Mucosa of gallbladder (tissue), 1 donor: ENCODE measurements at regions not wholly inside any gene's neighbourhood (a gene's known extent, or its start where the extent isn't known, plus 50 kb on each side); places are given as distances from the start of the nearest gene placed in this dataset.
"Not testable (repeated sequence)": the region's sequence is repeated elsewhere in the genome, so short reads cannot be mapped to it uniquely, and the experiment has no call there.

ENCODE experiments used
- DNase-seq: peaks from one replicate; pipeline ENCODE4 v3.0.0-alpha.2; 2020; ENCODE audit warnings: low spot score
- donor health status: DM: no; HTN: no; CAD: no.

DNA sequence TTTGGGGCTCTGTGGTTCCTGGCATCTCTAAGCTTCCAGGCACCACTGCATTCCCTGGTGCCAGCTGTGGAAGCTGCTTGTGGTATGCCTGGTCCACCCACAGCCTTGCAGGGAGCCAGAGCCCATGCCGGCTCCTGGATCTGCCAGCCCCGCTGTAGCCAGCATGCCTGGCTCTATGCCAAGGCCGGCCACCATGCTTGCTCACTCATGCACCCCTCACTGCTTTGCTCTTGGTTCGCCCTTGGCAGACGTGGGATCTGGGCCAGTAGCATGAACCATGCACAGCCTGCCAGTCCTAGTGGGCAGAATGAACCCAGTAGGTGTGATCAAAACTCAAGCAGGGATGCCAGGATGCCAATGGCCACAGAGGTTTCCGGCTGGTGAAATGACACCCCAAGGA, 634.2 kb upstream of the TMEFF2 start:
- DNase-seq, result no peak

DNA sequence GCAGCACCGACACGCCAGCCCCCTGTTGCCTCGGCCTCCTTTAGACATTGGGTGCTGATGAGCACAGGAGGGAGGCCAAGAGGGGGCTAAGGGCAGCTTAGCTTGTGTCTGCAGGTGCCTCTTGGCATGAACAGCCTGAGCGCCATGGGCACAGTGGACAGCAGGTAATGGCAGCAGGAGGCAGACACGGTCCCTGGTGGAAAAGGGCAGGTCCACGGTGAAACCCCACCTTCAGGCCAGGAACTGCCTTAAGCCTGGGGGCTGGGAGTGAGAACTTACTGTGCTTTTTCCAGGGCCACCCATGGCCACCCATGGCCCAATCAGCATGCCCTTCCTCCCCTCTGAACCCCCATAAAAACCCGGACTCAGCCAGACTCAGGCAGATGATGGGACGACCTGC, 633.4 kb upstream of the TMEFF2 start:
- no peak for DNase-seq

DNA sequence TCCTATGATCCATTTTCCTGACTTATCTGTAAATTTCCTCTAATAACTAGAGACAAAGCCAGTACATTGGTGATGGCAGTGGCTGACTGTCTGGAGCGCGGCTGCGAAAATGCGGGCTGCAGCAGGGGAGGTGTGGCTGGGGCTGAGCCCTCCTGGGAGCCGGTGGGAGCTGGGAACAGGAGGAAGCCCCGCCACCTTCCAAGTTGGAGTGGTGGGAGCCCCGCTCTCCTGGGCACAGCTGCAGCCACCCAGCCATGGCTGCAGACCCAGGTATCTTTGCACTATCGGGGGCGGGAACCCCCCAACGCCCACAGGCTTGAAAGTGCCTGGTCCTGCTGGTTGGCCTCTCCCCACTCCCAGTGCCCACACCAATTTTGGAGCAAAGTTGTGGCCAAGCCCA, 633.0 kb upstream of the TMEFF2 start:
- DNase-seq, result no peak

DNA sequence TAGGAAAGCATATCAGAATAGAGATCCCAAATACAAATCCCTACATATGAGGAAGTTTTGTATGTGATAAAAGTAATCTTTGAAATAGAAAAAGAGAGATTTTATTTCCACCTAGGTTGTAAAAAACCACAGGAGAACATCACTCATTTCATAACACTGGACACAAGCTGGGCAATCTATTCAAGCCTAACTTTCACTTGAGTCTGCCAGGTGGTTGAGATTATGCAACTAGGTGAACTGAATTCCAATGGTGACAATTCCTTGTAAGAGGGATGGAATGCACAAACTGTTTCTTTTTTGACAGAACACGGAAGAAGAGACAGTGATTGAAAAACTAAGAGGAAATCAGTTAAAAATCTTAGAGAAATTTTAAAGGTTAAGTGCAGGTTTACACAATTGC, 619.6 kb upstream of the TMEFF2 start:
- no peak for DNase-seq

DNA sequence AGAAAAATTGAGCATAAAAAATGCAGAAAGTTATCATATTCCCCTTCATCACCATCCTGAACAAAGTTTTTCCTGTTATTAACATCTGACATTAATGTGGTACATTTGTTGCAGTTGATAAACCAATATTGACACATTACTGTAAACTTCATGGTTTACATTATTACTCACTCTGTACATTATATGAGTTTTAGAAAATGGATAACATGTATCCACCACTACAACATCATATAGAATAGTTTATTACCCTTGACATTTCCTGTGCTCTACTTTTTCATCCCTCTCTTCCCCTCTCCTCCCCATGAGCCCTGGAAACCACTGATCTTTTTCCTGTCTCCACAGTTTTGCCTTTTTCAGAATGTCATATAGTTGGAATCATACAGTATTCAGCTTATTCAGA, 618.6 kb upstream of the TMEFF2 start:
- no peak for DNase-seq

DNA sequence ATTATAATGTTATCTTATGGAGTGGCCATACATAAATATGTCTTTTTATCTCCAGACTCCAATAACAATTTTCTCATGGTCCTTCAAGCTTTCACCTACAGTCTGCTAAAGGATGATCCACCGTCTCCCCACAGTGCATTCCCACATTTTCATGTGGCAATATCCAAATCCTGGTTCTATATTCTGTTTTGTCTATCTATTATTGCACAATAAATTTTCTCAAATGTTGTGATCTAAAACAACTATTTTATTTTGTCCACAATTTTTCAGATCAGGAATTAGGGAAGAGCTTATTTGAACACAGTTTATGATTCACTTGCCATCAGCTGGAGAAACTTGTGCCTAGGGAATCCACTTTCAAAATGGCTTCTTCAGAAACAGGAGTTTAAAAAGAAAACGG, 614.4 kb upstream of the TMEFF2 start:
- no peak for DNase-seq

DNA sequence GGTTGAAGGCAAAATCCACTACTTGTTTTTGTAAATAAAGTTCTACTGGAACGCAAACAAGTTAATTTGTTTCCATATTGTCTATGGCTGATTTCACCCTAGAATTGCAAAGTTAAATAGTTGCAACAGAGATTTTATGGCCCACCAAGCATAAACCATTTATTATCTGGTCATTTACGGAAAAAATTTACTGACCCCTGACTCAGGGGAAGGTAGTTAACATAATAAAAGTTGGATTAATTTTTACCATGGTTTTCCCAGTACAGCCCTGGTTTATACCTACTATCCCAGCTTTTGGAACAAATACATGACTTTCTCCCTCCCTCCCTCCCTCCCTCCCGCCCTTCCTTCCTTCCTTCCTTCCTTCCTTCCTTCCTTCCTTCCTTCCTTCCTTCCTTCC, 588.9 kb upstream of the TMEFF2 start:
- DNase-seq, result no peak

DNA sequence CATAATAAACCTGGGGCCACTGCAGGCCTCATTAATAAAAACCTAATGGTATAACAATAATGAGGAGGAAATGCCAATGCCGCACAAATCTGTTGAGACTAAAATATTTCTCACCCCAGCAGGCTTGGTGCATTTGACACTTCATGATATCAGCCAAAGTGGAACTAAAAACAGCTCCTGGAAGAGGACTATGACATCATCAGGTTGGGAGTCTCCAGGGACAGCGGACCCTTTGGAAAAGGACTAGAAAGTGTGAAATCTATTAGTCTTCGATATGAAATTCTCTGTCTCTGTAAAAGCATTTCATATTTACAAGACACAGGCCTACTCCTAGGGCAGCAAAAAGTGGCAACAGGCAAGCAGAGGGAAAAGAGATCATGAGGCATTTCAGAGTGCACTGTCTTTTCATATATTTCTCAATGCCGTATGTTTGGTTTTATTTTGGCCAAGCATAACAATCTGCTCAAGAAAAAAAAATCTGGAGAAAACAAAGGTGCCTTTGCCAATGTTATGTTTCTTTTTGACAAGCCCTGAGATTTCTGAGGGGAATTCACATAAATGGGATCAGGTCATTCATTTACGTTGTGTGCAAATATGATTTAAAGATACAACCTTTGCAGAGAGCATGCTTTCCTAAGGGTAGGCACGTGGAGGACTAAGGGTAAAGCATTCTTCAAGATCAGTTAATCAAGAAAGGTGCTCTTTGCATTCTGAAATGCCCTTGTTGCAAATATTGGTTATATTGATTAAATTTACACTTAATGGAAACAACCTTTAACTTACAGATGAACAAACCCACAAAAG, 580.9 kb upstream of the TMEFF2 start:
- no peak for DNase-seq

DNA sequence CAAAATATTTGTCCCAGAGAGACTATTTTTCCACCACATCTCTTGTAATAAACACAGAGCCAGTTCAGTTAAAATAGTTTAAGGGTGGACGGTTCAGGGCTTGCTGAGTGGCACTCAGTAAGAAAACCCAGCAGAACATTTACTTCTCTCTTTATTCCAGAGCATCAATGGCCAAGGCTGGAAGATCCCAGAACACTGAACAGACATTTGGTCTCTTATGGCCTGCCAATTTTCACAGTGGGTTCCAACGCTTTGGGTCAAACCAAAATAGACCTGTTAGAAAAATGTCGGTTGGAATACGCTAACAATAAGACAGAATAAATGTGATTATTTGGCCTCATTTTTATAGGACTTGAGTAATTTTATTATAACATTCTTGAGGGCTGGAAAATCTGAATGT, 580.3 kb upstream of the TMEFF2 start:
- no peak for DNase-seq

DNA sequence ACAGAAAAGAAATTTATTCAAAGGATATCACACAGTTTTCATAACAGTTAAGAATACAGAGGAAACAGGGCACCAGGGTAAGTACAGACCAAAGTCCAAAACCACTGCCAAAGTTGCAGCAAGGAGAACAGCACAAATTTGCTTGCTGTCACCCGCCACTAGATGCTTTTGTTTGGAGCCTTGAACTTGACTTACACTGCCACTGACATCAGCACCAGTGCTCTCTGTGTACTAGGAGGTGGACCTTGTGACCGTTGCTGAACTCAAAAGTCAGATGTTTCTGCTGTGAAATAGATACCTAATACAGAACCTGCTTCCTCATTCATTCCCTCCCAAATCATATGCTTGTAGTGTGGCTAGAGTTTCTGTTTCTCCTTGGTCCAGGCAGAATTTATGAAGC, 578.3 kb upstream of the TMEFF2 start:
- DNase-seq, result no peak

DNA sequence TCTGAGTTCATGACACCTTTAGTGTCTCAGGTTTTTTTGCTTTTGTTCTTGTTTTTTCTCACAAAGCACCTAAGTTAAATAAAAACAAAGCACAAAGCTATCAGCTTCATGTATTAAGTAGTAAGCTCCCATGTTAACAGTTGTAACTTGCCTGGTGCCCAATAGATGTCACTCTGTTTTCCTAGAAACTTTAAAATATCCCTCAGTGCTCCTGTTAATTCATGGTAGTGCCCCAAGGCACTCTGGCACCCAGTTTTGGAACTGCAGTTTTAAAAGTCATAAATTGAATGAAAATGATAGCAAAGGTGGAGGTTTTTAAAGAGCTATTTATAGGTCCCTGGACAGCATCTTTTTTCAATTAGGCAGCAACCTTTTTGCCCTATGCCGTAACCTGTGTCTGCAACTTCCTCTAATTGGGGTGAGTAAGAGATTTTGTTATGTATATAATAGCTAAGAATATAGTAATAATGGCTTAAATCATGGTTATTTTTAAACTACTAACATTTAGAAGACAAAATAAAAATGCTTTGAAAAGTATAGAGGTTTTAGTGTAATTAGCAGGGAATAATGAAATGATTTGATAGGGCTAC, 555.0 kb upstream of the TMEFF2 start:
- DNase-seq, result no peak

DNA sequence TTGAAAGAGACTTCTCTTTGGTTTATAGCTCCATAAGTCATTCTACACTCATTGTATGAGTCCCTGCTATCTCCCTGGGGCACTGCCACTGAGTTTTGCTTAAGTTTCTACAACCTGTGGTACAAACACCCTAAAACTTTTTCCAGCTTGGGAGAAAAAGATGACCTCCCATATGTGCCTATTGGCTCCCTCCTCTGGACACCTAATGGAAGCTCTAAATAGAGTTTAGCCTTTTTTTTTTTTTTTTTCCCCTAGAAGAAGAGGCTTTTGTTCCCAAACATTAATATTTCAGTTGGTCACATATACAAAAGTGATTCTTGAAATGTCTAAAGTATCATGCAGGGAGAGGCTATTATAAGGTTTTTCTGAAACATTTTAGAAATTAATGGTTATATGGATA, 547.2 kb upstream of the TMEFF2 start:
- no peak for DNase-seq

DNA sequence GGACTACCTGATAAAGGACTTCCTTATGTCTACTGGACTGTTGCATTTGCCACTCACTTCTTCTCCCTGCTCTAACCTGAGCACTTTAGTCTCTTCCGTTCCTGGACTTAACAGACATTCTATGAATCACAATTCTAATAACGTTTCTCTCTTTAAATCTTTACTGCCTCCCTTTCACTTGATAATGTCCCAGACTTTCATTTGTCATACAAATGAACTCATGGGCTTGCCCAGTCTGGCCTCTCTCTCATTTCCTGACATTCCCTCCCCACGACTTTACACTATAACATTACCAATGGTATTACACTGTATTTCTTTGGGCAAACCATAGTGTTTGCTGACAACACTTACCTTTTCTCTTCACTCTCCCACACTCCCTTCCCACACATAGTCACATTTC, 540.7 kb upstream of the TMEFF2 start:
- no peak for DNase-seq

DNA sequence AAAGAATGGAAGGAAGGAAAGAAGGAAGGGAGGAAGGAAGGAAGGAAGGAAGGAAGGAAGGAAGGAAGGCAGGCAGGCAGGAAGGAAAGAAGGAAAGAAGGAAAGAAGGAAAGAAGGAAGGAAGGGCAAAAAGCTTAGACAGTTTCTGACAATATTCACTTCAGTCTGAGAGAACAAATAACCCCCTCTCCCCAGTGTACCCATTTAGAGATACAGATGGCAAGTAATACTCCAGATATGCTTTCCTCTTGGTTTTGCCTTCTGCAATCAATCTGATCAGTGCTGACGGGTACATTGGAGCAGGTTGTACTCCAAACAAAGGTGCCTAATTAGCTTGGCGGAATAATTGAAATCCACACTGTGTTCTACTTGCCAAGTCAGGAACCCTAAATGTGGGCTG, 534.6 kb upstream of the TMEFF2 start:
- no peak for DNase-seq

DNA sequence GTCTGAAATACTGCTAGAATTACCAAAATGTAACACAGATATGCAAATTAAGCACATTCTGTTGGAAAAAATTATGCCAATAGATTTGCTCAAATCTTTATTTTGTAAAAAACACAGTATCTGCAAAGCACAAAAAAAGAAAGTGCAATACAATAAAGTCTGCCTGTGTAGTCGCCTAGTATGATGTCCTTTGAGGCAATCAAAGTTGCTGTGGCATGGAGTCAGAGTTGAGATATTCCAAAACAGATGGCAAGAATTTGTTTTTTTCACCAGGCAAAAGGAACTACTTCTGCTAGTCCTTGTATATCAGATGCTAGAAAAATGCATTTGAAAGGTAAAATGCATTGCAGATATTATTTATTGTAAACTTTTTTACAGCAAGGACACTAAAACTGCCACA, 531.3 kb upstream of the TMEFF2 start:
- no peak for DNase-seq

DNA sequence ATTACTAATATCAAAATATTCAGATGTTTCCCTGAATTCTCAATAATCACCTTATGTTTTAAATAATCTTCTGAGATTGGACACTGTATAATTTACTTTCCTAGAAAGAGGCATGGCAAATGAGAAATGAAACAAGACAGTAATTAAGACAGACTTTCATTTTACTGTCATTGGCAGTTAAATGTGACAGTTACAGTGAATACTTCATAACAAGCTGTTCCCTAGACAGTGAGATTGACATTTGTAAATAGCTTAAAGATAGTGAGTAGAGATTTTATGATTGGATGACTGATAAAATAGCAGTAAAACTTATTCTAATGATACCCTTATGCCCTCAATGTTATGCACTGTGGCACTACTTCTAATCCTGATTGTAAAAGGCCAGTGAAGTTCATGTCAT, 524.9 kb upstream of the TMEFF2 start:
- DNase-seq, result no peak

DNA sequence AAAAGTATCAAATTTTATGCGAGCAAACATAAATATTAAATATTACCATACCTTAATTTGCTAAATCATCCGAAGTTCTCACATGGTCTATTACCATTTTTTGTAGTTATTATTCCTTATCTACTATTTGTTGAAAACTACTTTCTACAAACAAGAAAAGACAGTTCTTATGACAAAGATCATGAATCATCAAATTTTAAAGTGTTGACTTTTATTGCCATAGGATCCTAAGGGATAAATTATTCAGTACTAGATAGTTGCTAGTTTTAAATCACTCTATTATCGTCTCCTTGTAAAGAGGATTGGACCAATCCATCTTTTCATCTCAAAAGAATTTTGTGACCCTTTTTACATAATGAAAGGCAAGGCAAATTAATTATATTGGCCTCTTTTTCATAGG, 523.6 kb upstream of the TMEFF2 start:
- no peak for DNase-seq

DNA sequence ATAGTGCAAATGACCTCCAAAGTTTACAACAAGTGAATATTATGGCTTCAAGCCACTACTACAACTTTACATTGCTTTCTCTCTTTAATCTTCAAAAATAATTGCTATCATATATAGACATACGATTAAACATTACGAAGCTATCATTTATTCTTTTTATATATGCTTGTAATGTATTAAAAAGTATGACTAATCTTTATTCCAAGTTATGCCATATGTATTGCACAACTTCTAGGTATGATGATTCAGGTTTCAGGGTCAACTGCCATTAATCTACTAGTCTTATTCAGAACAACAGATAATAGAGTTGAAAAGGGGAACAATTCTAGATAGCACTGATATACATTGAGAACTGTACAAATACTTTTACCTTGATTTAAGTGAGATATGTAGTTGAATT, 506.2 kb upstream of the TMEFF2 start:
- no peak for DNase-seq

DNA sequence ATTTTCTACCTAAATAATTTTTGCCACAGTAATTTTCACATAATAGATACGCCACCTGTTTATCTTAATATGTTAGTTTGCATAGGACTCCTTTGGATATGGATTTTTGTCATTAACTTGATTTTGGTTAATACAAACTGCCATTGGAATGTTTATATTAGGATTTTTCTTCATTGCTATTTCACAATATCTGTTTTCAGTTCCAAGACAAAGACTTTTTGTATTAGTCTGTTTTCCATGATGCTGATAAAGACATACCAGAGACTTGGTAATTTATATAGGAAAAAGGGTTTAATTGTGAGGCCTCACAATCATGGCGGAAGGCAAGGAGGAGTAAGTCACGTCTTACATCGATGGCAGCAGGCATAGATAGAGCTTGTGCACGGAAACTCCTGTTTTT, 503.1 kb upstream of the TMEFF2 start:
- DNase-seq, result no peak

DNA sequence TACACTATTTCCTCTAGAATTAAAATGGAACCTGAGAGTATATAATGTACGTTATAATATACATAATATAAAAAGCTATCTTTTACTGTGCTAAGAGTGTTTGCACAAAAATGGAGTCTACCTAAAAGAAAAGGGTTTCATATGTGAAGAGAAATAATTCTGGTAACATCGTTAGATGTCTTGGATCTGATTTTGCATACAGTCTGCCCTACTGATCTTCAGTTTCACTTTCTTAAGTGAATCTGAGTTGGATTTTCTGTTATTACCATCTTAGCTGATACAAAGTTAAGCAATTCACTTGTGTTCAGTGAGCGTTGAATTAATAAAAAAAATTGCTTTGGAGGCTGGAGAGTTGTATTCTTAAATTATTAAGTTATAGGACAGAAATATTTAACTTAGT, 502.1 kb upstream of the TMEFF2 start:
- no peak for DNase-seq

DNA sequence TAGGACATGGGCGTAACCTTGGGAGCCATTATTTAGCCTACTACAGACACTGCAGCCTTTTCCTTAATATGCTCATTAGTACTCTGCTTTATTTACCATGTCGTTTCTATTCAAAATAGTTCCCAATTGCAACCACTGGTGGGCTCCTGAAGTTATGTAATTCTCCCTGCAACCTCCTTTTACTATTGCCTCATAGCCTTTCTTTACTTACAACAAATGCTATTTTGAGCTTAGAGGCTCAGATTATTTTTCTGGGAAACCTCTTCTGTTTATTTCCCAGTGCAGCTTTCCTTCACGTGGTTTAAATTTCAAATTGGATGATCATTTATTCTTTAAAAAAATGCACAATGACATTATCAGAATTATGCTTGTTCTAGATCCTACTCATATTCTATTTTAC, 492.3 kb upstream of the TMEFF2 start:
- no peak for DNase-seq

DNA sequence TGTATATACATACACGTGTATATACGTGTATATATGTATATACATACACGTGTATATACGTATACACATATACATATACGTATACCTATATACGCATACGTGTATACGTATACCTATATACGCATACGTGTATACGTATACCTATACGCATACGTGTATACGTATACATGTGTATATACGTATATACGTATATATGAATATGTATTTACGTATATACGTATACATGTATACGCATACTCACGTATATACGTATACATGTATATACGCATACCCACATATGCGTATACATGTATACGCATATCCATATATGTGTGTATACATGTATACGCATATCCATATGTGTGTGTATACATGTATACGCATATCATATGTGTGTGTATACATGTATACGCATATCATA, 487.8 kb upstream of the TMEFF2 start:
- DNase-seq, result not testable (repeated sequence)

DNA sequence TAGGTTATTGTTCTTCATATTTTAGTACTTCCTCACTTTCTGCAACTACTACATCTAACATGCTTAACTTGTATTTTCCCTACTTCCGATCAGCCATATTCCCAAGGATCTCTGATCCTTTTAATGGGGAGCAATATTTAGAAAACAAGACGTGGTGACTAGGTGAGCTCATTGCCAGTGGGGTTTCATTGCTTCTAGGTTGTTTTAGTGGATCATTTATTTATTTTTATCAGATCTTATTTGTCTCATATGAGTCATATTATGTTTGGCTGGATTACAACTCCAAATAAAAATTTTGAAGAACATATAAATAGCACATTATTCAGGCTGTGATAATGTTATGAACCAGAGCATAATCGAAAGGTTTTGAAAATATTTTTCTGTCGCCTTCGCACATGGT, 480.9 kb upstream of the TMEFF2 start:
- no peak for DNase-seq

DNA sequence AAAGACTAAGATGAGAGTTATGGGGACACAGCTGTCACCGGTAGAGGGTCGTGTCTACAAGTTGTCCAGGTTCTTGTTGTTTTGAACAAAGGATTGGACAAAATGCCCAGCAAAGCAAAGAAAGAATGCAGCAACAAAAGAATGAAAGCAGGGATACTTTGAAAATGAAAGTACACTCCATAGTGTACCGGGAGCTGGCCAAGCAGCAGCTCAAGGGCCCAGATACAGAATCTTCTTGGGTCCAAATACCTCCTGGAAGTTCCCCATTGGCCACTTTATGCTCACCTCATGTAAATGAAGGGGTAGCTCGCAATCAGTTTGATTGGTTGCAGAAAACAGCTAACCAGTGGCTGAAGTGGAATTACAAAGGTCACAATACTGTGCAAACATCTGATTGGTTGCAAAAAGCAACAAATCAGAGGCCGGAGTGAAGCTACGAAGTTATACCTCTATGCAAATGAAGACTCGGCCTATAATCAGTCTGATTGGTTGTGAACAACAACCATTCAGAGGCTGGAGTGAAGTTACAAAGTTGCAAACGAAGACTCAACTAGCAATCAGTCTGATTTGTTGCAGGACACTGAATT, 474.9 kb upstream of the TMEFF2 start:
- no peak for DNase-seq
